Lower lobe of right lung (tissue), 2 donors: ENCODE measurements at regions not wholly inside any gene's neighbourhood (a gene's known extent, or its start where the extent isn't known, plus 50 kb on each side); places are given as distances from the start of the nearest gene placed in this dataset.
"Not testable (repeated sequence)": the region's sequence is repeated elsewhere in the genome, so short reads cannot be mapped to it uniquely, and the experiment has no call there.

Experiments used
- ATAC-seq, 2 donors: fragments of 200-7000 bp; cut with Tn5 transposase; one replicate each; pipeline ENCODE4 v1.9.1; 2020 to 2022; ENCODE audit warnings: mild to moderate bottlenecking in 2 of 2, moderate library complexity in 2 of 2
- DNase-seq: peaks from one replicate; pipeline ENCODE4 v3.0.0-alpha.2; 2020
- H3K27ac ChIP-seq: fragments of 200-600 bp; one replicate; pipeline ENCODE4 v1.8.0; 2022
- H3K27me3 ChIP-seq: fragments of 200-600 bp; one replicate; pipeline ENCODE4 v1.8.0; 2022; ENCODE audit warnings: low read depth
- H3K36me3 ChIP-seq: fragments of 200-600 bp; one replicate; pipeline ENCODE4 v1.8.0; 2022; ENCODE audit warnings: mild to moderate bottlenecking
- H3K4me1 ChIP-seq: fragments of 200-600 bp; one replicate; pipeline ENCODE4 v1.8.0; 2022
- H3K4me3 ChIP-seq: fragments of 200-600 bp; one replicate; pipeline ENCODE4 v1.8.0; 2022; ENCODE audit warnings: mild to moderate bottlenecking
- H3K9me3 ChIP-seq: fragments of 200-600 bp; one replicate; pipeline ENCODE4 v1.8.0; 2022
- intact Hi-C: fragments of 100-400 bp; cut with DNase I; formaldehyde crosslinking; loops from one replicate; pipeline ENCODE4 v1.11.0; 2022
- TF ChIP-seq, protein P1 (sequence below): fragments of 200-600 bp; IDR thresholded peaks from one replicate; pipeline ENCODE4 v1.8.0; 2022; ENCODE audit warnings: antibody characterized with exemption, mild to moderate bottlenecking
- donor health status: DM: no; HTN: yes; CAD: no; lungs with severe emphysema.

DNA sequence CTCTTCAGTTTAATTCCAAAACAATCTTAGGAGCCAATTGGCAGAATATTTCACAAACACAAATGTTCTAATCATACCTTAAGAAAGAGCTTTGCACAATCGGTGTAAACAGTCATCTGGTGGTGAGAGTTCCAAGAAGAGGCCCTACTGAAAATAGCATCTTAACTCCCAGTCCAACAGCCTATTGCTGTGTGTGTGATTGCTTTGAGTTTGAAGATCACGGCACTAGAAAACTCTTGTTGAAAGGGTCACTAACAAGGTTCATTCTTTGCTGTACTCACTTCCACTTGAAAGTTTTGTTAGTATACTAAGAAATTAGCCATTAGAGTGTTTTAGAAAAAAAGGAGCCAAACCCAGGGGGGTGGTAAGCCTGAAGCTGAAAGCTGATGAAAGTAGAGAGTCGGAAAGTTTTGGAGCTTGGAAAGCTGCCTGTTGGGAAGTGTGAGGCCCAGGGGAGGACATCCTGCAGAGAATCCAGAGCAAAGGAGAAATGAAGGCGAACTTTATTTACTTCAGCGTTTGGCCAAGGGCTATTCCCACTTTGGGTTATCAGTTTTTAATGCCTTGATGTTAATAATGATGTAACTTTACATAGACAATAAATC is 180.3 kb upstream of the GHR start:
- no peaks in the 10 kb centered on the region for H3K9me3 ChIP-seq
- H3K27ac ChIP-seq, result no peak overlapping the region
- ATAC-seq (peak; percentile 52 to 74), DNase-seq (no peak)
- H3K4me1 ChIP-seq, result no peaks in the 10 kb centered on the region
- intact Hi-C loops, result no loop called here
- no peak overlapping the region for H3K4me3 ChIP-seq
- no peaks in the 10 kb centered on the region for H3K36me3 ChIP-seq
- TF ChIP-seq, protein P1, sequence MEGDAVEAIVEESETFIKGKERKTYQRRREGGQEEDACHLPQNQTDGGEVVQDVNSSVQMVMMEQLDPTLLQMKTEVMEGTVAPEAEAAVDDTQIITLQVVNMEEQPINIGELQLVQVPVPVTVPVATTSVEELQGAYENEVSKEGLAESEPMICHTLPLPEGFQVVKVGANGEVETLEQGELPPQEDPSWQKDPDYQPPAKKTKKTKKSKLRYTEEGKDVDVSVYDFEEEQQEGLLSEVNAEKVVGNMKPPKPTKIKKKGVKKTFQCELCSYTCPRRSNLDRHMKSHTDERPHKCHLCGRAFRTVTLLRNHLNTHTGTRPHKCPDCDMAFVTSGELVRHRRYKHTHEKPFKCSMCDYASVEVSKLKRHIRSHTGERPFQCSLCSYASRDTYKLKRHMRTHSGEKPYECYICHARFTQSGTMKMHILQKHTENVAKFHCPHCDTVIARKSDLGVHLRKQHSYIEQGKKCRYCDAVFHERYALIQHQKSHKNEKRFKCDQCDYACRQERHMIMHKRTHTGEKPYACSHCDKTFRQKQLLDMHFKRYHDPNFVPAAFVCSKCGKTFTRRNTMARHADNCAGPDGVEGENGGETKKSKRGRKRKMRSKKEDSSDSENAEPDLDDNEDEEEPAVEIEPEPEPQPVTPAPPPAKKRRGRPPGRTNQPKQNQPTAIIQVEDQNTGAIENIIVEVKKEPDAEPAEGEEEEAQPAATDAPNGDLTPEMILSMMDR, result no peak
- no peaks in the 10 kb centered on the region for H3K27me3 ChIP-seq

DNA sequence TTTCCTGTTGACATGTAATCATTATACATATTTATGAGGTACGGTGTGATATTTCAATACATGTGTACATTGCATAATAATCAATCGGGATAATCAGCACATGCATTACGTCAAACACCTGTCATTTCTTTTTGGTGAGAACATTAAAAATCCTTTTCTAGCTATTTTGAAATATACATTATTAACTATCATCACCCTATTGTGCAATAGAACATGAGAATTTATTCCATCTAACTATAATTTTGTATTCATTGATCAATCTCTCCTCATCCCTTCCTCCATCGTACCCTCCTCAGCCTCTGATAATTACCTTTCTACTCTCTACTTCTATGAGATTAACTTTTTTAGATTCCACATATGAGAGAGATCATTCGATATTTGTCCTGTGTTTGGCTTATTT is 170.9 kb upstream of the GHR start:
- ATAC-seq (no peak), DNase-seq (no peak)
- no peak overlapping the region for H3K27ac ChIP-seq
- H3K36me3 ChIP-seq, result no peaks in the 10 kb centered on the region
- H3K4me3 ChIP-seq, result no peak overlapping the region
- no peaks in the 10 kb centered on the region for H3K27me3 ChIP-seq
- TF ChIP-seq, protein P1, result no peak
- no peaks in the 10 kb centered on the region for H3K4me1 ChIP-seq
- H3K9me3 ChIP-seq, result no peaks in the 10 kb centered on the region
- intact Hi-C loops, result no loop called here

DNA sequence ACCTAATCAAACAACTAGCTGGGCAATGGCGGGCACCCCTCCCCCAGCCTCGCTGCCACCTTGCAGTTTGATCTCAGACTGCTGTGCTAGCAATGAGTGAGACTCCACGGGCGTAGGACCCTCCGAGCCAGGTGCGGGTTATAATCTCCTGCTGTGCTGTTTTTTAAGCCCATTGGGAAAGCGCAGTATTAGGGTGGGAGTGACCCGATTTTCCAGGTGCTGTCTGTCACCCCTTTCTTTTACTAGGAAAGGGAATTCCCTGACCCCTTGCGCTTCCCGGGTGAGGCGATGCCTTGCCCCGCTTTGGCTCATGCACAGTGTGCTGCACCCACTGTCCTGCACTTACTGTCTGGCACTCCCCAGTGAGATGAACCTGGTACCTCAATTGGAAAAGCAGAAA is 163.3 kb upstream of the GHR start:
- not testable (repeated sequence) for DNase-seq, H3K27me3 ChIP-seq, ATAC-seq

DNA sequence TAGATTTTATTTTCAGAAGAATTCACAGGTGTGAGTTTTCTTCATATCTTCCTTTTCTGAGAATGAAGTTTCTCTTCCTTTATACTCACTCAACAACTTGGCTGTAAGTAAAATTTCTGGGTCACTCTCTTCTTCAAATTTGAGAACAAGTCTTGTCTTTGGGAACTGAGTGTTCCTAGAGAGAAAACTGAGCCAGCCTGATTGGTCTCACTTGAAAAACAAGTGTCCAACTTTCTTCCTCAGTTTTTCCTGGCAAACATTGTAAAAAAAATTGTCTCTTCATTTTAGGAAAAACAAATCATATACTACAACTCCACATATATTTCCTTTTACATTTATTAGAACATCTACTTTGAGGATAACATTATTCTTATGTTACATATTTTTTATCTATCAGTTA is 156.1 kb upstream of the GHR start:
- no peak overlapping the region for H3K27ac ChIP-seq
- H3K36me3 ChIP-seq, result no peaks in the 10 kb centered on the region
- intact Hi-C loops, result no loop called here
- no peaks in the 10 kb centered on the region for H3K27me3 ChIP-seq
- DNase-seq, result no peak
- ATAC-seq, result no peak
- no peak overlapping the region for H3K4me3 ChIP-seq
- no peaks in the 10 kb centered on the region for H3K9me3 ChIP-seq
- TF ChIP-seq, protein P1, result no peak
- no peaks in the 10 kb centered on the region for H3K4me1 ChIP-seq

More for the DNA sequence above, 163.3 kb upstream of the GHR start:
- H3K4me3 ChIP-seq, intact Hi-C loops, H3K4me1 ChIP-seq, H3K27ac ChIP-seq, H3K36me3 ChIP-seq, H3K9me3 ChIP-seq: not testable (repeated sequence)

DNA sequence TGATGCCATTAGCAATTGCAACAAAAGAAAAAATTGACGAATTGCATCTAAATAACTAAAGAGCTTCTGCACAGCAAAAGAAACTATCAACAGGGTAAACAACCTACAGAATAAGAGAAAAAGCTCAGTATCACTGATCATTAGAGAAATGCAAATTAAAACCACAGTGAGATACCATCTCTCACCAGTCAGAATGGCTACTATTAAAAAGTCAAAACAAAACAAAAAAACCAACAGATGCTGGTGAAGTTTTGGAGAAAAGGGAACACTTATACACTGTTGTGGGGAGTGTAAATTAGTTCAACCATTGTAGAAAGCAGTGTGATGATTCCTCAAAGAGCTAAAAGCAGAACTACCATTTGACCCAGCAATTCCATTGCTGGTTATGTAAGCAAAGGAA is 155.1 kb upstream of the GHR start:
- H3K27me3 ChIP-seq, H3K4me3 ChIP-seq, intact Hi-C loops, H3K4me1 ChIP-seq, H3K27ac ChIP-seq, H3K9me3 ChIP-seq, H3K36me3 ChIP-seq, ATAC-seq, DNase-seq: not testable (repeated sequence)

DNA sequence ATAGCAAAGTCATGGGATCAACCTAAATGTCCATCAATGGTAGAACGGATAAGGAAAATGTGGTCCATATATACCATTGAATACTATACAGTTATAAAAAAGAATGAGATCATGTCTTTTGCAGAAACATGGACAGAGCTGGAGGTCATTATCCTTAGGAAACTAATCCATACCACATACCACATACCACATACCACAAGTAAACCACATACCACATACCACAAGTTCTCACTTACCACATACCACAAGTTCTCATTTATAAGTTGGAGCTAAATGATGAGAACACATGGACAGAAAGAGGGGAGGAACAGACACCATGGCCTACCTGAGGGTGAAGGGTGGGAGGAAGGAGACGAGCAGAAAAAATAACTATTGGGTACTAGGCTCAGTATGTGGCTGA is 154.6 kb upstream of the GHR start:
- ATAC-seq, result no peak
- no peak for DNase-seq
- Histone ChIP-seq H3K4me1 (no peaks in the 10 kb centered on the region), H3K4me3 (no peak overlapping the region), H3K9me3 (no peaks in the 10 kb centered on the region), H3K36me3 (no peaks in the 10 kb centered on the region), H3K27me3 (no peaks in the 10 kb centered on the region), H3K27ac (no peak overlapping the region)
- TF ChIP-seq, protein P1, result no peak
- intact Hi-C loops, result no loop called here

DNA sequence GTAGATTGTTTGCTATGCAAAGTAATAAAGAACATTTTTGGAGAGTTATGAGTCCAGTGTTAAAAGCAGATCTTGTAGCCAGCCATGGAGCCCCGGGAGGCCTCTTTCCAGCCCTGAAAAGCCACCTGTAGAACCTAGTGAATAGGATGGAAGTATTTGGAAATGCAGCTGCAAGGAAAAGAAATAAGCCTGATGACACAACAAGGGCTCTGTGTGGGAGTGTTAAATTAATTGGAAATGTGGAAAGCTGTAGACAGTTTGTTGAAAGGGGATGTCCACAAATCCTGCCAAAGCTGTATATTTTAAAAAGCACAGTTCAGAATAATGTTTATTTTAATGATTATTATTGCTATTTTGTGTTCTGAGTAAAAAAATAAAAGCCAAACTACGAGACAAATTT is 152.5 kb upstream of the GHR start:
- Histone ChIP-seq H3K27me3 (no peaks in the 10 kb centered on the region), H3K9me3 (no peaks in the 10 kb centered on the region), H3K4me1 (no peaks in the 10 kb centered on the region), H3K36me3 (no peaks in the 10 kb centered on the region), H3K27ac (no peak overlapping the region), H3K4me3 (no peak overlapping the region)
- DNase-seq, result no peak
- TF ChIP-seq, protein P1, result no peak
- ATAC-seq, result no peak
- intact Hi-C loops, result no loop called here
